Testis (tissue), 2 donors: ENCODE measurements at regions not wholly inside any gene's neighbourhood (a gene's known extent, or its start where the extent isn't known, plus 50 kb on each side); places are given as distances from the start of the nearest gene placed in this dataset.

Experiments
- CTCF ChIP-seq, 3 experiments: fragments of 450-650 bp in 2 of 3; fragments of 200-600 bp in 1 of 3; sonication (generic) in 1 of 3; IDR thresholded peaks; one replicate each; pipeline ENCODE4 v1.5.1; 2016 to 2019; ENCODE audit warnings: antibody characterized with exemption in 3 of 3, mild to moderate bottlenecking in 2 of 3, moderate library complexity in 1 of 3
- POLR2A ChIP-seq: fragments of 450-650 bp; IDR thresholded peaks from one replicate; pipeline ENCODE4 v1.6.1; 2017; ENCODE audit warnings: antibody characterized with exemption, mild to moderate bottlenecking, moderate library complexity

GRCh38 chr1:219020386-219020785 is 153.3 kb upstream of the LYPLAL1 start:
- TF ChIP-seq CTCF (IDR thresholded peaks at IDR 0.05) (no peak), POLR2A (no peak)
